ENCODE measurements at regions not wholly inside any gene's neighbourhood (a gene's known extent, or its start where the extent isn't known, plus 50 kb on each side); places are given as distances from the start of the nearest gene placed in this dataset.

GRCh38 chr7:54069843-54070242 is 472.3 kb upstream of the VSTM2A start:
- Histone ChIP-seq H3K27ac (ENCODE audit: low read length) (no peak overlapping the region), H3K9me3 (ENCODE audit: control insufficient read depth, insufficient read depth, low read length) (peaks cover 15% of the 10 kb centered on the region), H3K4me1 (ENCODE audit: control insufficient read depth, insufficient read depth, low read length) (no peaks in the 10 kb centered on the region), H3K27me3 (ENCODE audit: control insufficient read depth, insufficient read depth, low read length) (no peaks in the 10 kb centered on the region), H3K36me3 (ENCODE audit: control insufficient read depth, insufficient read depth, low read length) (no peaks in the 10 kb centered on the region), H3K4me3 (ENCODE audit: low read length) (no peak overlapping the region)
- DNase-seq (no peak), ATAC-seq (no peak)
- Mint-ChIP-seq H3K27ac (no peak overlapping the region), H3K4me1 (no peaks in the 10 kb centered on the region), H3K27me3 (ENCODE audit: low read depth in 2 of 2) (no peaks in the 10 kb centered on the region), H3K36me3 (peaks cover 21% of the 10 kb centered on the region), H3K4me3 (no peak overlapping the region), H3K9me3 (peaks cover 12 to 17% of the 10 kb centered on the region in 2 donors)
- intact Hi-C loops (cut with micrococcal nuclease), result no loop called here
- WGBS (ENCODE audit: insufficient coverage), result 75% methylated on average over 4 of the region's 4 CpGs
- no peak for TF ChIP-seq CTCF (IDR thresholded peaks at IDR 0.05)

GRCh38 chr7:54072710-54073109 is 469.5 kb upstream of the VSTM2A start:
- peaks cover 2% of the 10 kb centered on the region for H3K9me3 ChIP-seq (ENCODE audit: control insufficient read depth, insufficient read depth, low read length)
- intact Hi-C loops (cut with micrococcal nuclease), result no loop called here
- 54% methylated on average over 2 of the region's 4 CpGs for WGBS (ENCODE audit: insufficient coverage)

GRCh38 chr7:54076616-54077015 is 465.6 kb upstream of the VSTM2A start:
- H3K36me3 Mint-ChIP-seq, result peaks cover 18% of the 10 kb centered on the region

More at GRCh38 chr7:54072710-54073109, 469.5 kb upstream of the VSTM2A start:
- Mint-ChIP-seq H3K27ac (no peak overlapping the region), H3K4me1 (no peaks in the 10 kb centered on the region), H3K27me3 (ENCODE audit: low read depth in 2 of 2) (no peaks in the 10 kb centered on the region), H3K36me3 (peaks cover 11% of the 10 kb centered on the region), H3K4me3 (no peak overlapping the region), H3K9me3 (peaks cover 10 to 20% of the 10 kb centered on the region in 2 donors)
- no peak for TF ChIP-seq CTCF (IDR thresholded peaks at IDR 0.05)
- no peak for DNase-seq
- Histone ChIP-seq H3K4me3 (ENCODE audit: low read length) (no peak overlapping the region), H3K27me3 (ENCODE audit: control insufficient read depth, insufficient read depth, low read length) (no peaks in the 10 kb centered on the region), H3K36me3 (ENCODE audit: control insufficient read depth, insufficient read depth, low read length) (no peaks in the 10 kb centered on the region), H3K4me1 (ENCODE audit: control insufficient read depth, insufficient read depth, low read length) (no peaks in the 10 kb centered on the region), H3K27ac (ENCODE audit: low read length) (no peak overlapping the region)
- ATAC-seq, result no peak

More at GRCh38 chr7:54076616-54077015, 465.6 kb upstream of the VSTM2A start:
- H3K9me3 Mint-ChIP-seq, result peaks cover 25 to 37% of the 10 kb centered on the region in 2 donors
- ATAC-seq (no peak), DNase-seq (no peak)
- WGBS (ENCODE audit: insufficient coverage), result 90% methylated on average over 3 of the region's 3 CpGs
- no peaks in the 10 kb centered on the region for H3K27me3 ChIP-seq (ENCODE audit: control insufficient read depth, insufficient read depth, low read length)
- no peaks in the 10 kb centered on the region for H3K4me1 ChIP-seq (ENCODE audit: control insufficient read depth, insufficient read depth, low read length)
- H3K27me3 Mint-ChIP-seq (ENCODE audit: low read depth in 2 of 2), result no peaks in the 10 kb centered on the region
- TF ChIP-seq CTCF (IDR thresholded peaks at IDR 0.05), result no peak
- H3K9me3 ChIP-seq (ENCODE audit: control insufficient read depth, insufficient read depth, low read length), result peaks cover 8% of the 10 kb centered on the region
- no peak overlapping the region for H3K27ac Mint-ChIP-seq
- H3K4me3 ChIP-seq (ENCODE audit: low read length), result no peak overlapping the region
- H3K4me3 Mint-ChIP-seq, result no peak overlapping the region
- no peaks in the 10 kb centered on the region for H3K4me1 Mint-ChIP-seq
- H3K36me3 ChIP-seq (ENCODE audit: control insufficient read depth, insufficient read depth, low read length), result no peaks in the 10 kb centered on the region
- no peak overlapping the region for H3K27ac ChIP-seq (ENCODE audit: low read length)
- intact Hi-C loops (cut with micrococcal nuclease), result no loop called here

All from natural killer cell (primary cell).